Skeletal muscle tissue (tissue), 3 donors: ENCODE measurements at regions not wholly inside any gene's neighbourhood (a gene's known extent, or its start where the extent isn't known, plus 50 kb on each side); places are given as distances from the start of the nearest gene placed in this dataset.

Source experiments
- H3K27ac ChIP-seq: one replicate; pipeline ENCODE4 v1.7.0; 2013; ENCODE audit warnings: mild to moderate bottlenecking, low read depth, low read length, inconsistent platforms
- H3K27me3 ChIP-seq, 3 donors: one replicate each; pipeline ENCODE4 v1.7.0; 2013; ENCODE audit warnings: low read length in 3 of 3; ENCODE audit not compliant: control insufficient read depth in 3 of 3, insufficient read depth in 3 of 3
- H3K36me3 ChIP-seq, 3 donors: one replicate each; pipeline ENCODE4 v1.7.0; 2013; ENCODE audit warnings: low read length in 3 of 3; ENCODE audit not compliant: control insufficient read depth in 3 of 3, insufficient read depth in 3 of 3
- H3K4me1 ChIP-seq, 3 donors: one replicate each; pipeline ENCODE4 v1.7.0; 2013; ENCODE audit warnings: low read length in 3 of 3, mild to moderate bottlenecking in 3 of 3; ENCODE audit not compliant: control insufficient read depth in 3 of 3, insufficient read depth in 3 of 3
- H3K4me3 ChIP-seq, 3 donors: one replicate each; pipeline ENCODE4 v1.7.0; 2013; ENCODE audit warnings: low read length in 3 of 3
- H3K9ac ChIP-seq, 3 donors: one replicate each; pipeline ENCODE4 v1.7.0; 2013; ENCODE audit warnings: low read length in 3 of 3, mild to moderate bottlenecking in 3 of 3, moderate library complexity in 2 of 3, low read depth in 1 of 3
- H3K9me3 ChIP-seq, 3 donors: one replicate each; pipeline ENCODE4 v1.7.0; 2013; ENCODE audit warnings: low read length in 3 of 3; ENCODE audit not compliant: control insufficient read depth in 3 of 3
- donor health status: Osteomylitis.

DNA sequence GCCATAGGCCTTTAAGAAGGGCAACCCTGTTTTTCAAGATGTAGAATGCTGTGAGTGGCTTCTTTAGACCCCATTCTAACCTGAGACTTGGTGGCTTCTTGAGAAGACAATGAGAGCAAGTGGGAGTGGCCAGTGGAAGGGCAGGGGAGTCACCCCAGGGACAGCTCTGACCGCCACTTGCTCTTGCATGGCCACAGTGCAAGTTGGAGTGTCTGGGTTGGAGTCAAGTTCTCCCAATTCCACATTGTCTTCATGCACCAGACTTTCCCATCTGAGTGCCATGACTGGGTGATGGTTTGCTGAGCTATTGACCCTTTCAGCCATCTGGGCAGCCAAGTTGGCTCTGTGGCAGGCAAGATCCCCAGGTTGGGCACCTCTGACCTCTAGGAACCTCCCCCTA is 148.0 kb upstream of the SKOR2 start:
- no peak overlapping the region for H3K4me3 ChIP-seq
- H3K36me3 ChIP-seq, result no peaks in the 10 kb centered on the region
- no peak overlapping the region for H3K27ac ChIP-seq
- no peaks in the 10 kb centered on the region for H3K9me3 ChIP-seq
- H3K4me1 ChIP-seq, result no peaks in the 10 kb centered on the region
- no peak overlapping the region for H3K9ac ChIP-seq
- peaks cover 2 to 5% (median 3%) of the 10 kb centered on the region in 3 donors for H3K27me3 ChIP-seq

DNA sequence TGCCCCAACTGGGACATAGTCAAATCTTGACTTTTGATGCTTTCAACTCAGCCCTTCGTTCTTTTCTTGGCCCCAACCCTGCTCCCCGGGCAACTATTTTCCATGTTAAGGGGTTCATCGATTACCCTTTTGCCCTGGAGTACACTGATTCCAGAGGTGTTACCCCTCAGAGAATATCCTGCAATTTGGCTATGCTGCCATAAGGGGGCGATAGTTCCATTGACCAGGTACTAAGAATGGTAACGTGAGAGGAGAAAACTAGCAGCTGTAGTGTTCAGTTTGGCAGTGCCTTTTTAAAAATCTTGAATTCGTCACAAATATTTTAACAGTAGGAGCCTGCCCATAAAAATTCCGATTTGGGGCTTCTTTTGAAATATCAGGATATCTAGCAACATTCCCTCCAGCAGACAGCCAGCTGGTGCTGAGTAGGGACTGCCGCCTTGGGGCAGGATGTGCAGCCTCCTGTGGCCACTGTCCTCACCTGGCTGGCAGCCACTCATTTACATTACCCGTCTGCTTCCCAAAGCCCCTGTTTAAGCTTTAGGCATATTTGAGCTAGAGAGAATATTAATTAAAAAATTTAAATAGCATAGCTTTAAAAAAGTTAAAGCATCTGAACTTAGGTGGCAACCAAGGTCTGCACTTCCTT is 146.3 kb upstream of the SKOR2 start:
- H3K9ac ChIP-seq, result no peak overlapping the region
- no peak overlapping the region for H3K4me3 ChIP-seq
- no peaks in the 10 kb centered on the region for H3K36me3 ChIP-seq
- no peak overlapping the region for H3K27ac ChIP-seq
- H3K4me1 ChIP-seq, result no peaks in the 10 kb centered on the region
- H3K9me3 ChIP-seq, result no peaks in the 10 kb centered on the region
- H3K27me3 ChIP-seq, result peaks cover 2 to 5% (median 3%) of the 10 kb centered on the region in 3 donors

DNA sequence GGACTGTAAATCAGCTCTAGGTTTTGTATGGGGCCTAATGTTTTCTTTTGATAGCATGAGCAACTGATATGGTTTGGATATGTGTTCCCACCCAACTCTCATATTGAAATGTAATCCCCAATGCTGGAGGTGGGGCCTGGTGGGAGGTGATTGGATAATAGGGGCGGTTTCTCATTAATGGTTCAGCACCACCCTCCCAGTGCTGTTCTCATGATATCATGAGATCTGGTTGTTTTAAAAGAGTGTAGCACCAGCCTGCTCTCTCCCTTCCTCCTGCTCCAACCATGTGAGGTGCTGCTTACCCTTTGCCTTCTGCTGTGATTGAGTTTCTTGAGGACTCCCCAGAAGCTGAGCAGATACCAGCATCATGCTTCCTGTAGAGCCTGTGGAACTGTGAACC is 140.2 kb upstream of the SKOR2 start:
- peaks cover 0 to 3% (median 0%) of the 10 kb centered on the region in 3 donors for H3K27me3 ChIP-seq
- H3K4me3 ChIP-seq, result no peak overlapping the region
- peaks cover 0 to 2% (median 0%) of the 10 kb centered on the region in 3 donors for H3K4me1 ChIP-seq
- no peaks in the 10 kb centered on the region for H3K36me3 ChIP-seq
- H3K9me3 ChIP-seq, result no peaks in the 10 kb centered on the region
- H3K27ac ChIP-seq, result no peak overlapping the region
- H3K9ac ChIP-seq, result no peak overlapping the region

DNA sequence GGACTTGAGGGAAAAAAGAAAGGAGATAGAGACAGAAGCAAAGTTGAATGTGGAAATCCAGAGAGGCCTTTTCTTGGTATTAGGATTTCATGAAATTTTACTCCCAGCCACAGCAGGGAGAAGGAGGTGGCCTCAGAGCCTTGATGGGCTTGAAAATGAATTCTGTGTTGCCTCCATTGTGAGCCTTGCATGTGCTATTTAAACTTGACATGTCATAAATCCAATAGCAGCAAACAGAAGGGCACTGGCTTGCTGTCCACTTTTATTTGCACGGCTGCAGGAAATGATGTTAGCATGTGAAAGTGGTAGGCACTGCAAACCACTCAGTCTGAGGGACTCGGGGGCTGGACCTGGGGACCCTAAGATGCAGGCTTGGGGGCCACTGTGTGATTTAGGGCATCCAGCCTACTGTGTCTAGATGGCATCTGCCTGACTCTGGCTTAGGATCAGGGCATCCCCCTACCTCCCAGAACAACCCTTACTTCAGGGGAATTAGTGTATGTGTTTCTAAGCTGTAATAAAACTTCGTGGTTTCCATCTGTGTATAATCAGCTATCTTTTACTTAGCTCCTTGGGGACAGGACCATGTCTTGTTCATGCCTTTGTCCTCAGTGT is 139.1 kb upstream of the SKOR2 start:
- no peak overlapping the region for H3K9ac ChIP-seq
- peaks cover 0 to 2% (median 0%) of the 10 kb centered on the region in 3 donors for H3K4me1 ChIP-seq
- peaks cover 0 to 3% (median 2%) of the 10 kb centered on the region in 3 donors for H3K9me3 ChIP-seq
- H3K4me3 ChIP-seq, result no peak overlapping the region
- no peak overlapping the region for H3K27ac ChIP-seq
- no peaks in the 10 kb centered on the region for H3K36me3 ChIP-seq
- peaks cover 0 to 3% (median 0%) of the 10 kb centered on the region in 3 donors for H3K27me3 ChIP-seq

DNA sequence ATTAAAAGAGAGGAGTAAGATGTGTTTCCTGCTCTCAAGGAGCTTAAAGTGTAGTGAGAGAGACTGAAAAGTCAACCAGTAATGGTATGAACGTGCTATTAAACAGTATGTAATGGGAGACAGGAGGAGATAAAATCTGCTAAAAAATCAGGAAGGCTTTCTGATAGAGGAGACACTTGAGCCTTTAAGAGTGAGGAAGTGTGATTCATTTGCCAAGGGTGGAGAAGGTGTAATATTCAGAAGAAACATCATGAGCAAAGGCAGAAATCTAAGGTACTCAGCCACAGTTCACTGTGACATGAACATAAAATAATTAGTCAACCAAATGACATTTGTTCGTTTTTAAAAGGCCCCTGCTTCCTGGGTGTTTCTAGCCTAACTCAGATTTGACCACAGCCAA is 137.8 kb upstream of the SKOR2 start:
- no peak overlapping the region for H3K27ac ChIP-seq
- peaks cover 0 to 3% (median 0%) of the 10 kb centered on the region in 3 donors for H3K27me3 ChIP-seq
- no peak overlapping the region for H3K4me3 ChIP-seq
- no peaks in the 10 kb centered on the region for H3K36me3 ChIP-seq
- peaks cover 0 to 4% (median 2%) of the 10 kb centered on the region in 3 donors for H3K9me3 ChIP-seq
- peaks cover 0 to 2% (median 0%) of the 10 kb centered on the region in 3 donors for H3K4me1 ChIP-seq
- no peak overlapping the region for H3K9ac ChIP-seq

DNA sequence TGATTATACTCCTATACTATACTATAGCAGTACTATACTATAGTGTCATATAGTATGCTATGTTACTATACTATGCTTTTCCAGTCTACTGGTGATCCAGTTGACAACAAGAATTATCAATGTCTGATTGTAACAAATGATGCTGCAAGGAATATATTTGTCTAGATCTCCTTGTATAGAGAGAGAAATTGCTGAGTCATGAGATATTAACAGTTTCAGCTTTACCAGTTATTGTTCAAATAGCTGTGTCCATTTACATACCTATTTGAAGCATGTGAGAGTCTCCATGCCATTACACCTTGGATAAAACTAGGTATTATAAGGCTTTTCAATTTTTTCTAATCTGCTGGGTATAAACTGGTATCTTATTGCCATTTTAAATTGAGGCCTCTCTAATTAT is 136.4 kb upstream of the SKOR2 start:
- H3K9ac ChIP-seq, result no peak overlapping the region
- no peak overlapping the region for H3K4me3 ChIP-seq
- H3K9me3 ChIP-seq, result peaks cover 0 to 4% (median 2%) of the 10 kb centered on the region in 3 donors
- H3K36me3 ChIP-seq, result no peaks in the 10 kb centered on the region
- peaks cover 0 to 2% (median 0%) of the 10 kb centered on the region in 3 donors for H3K4me1 ChIP-seq
- H3K27ac ChIP-seq, result no peak overlapping the region
- peaks cover 0 to 3% (median 1%) of the 10 kb centered on the region in 3 donors for H3K27me3 ChIP-seq

DNA sequence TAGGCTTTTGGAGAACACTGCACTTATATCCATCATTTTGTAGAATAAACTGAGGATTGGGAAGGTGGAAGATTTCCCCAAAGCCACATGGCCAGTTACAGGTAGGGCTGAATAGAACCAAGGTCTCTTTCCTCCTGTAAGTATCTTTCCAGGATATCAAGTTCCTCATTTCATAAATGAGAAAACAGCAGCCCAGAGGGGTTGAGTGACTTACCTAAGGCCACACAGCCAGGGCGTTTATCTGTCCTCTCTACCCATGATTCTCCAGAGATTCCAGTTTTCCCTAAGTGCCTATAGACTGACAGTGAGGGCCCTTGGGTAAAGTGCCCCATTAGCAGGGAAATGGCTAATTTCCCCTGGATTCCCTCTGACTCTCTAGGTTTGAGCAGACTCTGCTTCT is 132.3 kb upstream of the SKOR2 start:
- no peak overlapping the region for H3K9ac ChIP-seq

DNA sequence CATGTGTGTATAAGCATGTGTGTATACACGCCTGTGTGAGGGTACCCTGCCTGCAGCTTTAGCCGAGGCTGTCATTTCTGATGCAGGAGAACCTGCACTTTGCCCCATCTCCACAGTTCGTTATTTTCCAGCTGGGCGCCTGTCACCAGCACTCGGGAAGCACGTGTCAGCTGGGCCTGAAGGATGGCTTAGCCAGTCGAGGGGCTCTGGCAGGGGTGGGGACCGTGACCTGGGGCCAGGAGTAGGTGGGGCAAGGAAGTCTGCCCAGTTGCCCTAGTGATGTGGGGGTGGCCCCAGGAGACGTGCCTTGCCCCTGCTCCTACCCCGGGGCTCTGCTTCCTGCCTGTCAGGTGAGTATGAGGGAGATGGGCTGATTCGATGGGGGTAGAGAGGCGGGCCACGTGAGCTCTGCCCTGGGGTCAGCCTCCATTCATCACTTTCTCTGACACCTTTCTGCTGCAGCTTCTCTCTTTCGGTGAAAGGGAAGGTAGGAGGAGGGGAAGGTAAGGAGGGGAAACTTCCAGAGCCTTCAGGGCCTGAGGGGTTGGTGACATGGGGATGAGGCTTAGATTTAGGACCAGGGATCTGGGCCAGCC is 130.6 kb upstream of the SKOR2 start:
- no peak overlapping the region for H3K27ac ChIP-seq
- H3K9ac ChIP-seq, result no peak overlapping the region
- H3K4me3 ChIP-seq, result no peak overlapping the region
- H3K27me3 ChIP-seq, result peaks cover 0 to 5% (median 3%) of the 10 kb centered on the region in 3 donors
- peaks cover 0 to 4% (median 2%) of the 10 kb centered on the region in 3 donors for H3K9me3 ChIP-seq
- H3K4me1 ChIP-seq, result no peaks in the 10 kb centered on the region
- H3K36me3 ChIP-seq, result no peaks in the 10 kb centered on the region

More for the DNA sequence above, 132.3 kb upstream of the SKOR2 start:
- Histone ChIP-seq H3K27ac (no peak overlapping the region), H3K36me3 (no peaks in the 10 kb centered on the region), H3K27me3 (peaks cover 0 to 5% (median 3%) of the 10 kb centered on the region in 3 donors), H3K4me1 (no peaks in the 10 kb centered on the region), H3K9me3 (peaks cover 0 to 4% (median 2%) of the 10 kb centered on the region in 3 donors), H3K4me3 (no peak overlapping the region)

DNA sequence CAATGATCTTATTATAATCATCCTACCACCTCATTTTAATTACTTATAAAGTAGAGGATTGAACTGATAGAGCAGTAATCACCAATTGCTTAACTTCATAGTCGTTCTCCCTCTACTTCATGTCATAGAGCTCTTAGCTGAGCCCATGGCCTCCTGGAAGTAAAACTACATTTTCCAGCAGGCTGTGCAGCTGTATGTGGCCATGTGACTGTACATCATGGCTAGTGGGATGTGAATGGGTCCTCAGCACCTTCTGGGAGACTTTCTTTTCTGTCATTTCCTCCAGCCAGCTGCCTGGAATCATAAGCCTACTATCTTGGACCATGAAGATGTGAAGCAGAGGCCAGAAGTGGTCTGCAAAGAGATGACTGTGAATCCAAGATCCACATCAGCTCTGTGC is 128.7 kb upstream of the SKOR2 start:
- no peak overlapping the region for H3K4me3 ChIP-seq
- H3K4me1 ChIP-seq, result no peaks in the 10 kb centered on the region
- peaks cover 0 to 5% (median 3%) of the 10 kb centered on the region in 3 donors for H3K27me3 ChIP-seq

DNA sequence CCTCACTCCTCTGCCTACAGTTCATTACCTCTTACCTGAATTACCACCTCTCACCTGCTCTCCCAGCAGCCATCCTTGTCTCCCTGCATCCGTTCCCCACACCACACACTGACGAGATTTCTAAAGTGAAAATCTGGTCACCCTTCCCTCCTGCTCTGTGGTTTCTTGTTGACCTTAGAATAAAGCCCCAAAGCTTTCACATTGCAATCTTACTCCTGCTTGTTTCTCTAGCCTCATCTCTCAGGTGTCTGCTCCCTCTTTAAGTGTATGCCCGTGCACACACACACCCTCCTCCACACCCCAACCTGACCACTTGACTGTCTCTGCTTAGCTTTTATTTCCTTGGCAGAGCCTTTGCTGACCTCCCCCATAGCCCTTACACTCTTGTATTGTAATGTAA is 122.0 kb upstream of the SKOR2 start:
- H3K9ac ChIP-seq, result no peak overlapping the region
- peaks cover 0 to 4% (median 0%) of the 10 kb centered on the region in 3 donors for H3K27me3 ChIP-seq
- H3K4me3 ChIP-seq, result no peak overlapping the region
- no peaks in the 10 kb centered on the region for H3K9me3 ChIP-seq
- H3K27ac ChIP-seq, result no peak overlapping the region
- H3K4me1 ChIP-seq, result no peaks in the 10 kb centered on the region
- no peaks in the 10 kb centered on the region for H3K36me3 ChIP-seq

More for the DNA sequence above, 128.7 kb upstream of the SKOR2 start:
- no peaks in the 10 kb centered on the region for H3K36me3 ChIP-seq
- H3K9me3 ChIP-seq, result no peaks in the 10 kb centered on the region
- H3K27ac ChIP-seq, result no peak overlapping the region
- no peak overlapping the region for H3K9ac ChIP-seq
